GM12872 (cell line): ENCODE measurements at regions not wholly inside any gene's neighbourhood (a gene's known extent, or its start where the extent isn't known, plus 50 kb on each side); places are given as distances from the start of the nearest gene placed in this dataset.

Experiments
- TF ChIP-seq, protein P1 (sequence below): IDR thresholded peaks from 3 replicates; pipeline ENCODE4 v1.5.1; 2011; ENCODE audit warnings: low read depth, mild to moderate bottlenecking, low read length, moderate library complexity; ENCODE audit not compliant: insufficient read depth

DNA sequence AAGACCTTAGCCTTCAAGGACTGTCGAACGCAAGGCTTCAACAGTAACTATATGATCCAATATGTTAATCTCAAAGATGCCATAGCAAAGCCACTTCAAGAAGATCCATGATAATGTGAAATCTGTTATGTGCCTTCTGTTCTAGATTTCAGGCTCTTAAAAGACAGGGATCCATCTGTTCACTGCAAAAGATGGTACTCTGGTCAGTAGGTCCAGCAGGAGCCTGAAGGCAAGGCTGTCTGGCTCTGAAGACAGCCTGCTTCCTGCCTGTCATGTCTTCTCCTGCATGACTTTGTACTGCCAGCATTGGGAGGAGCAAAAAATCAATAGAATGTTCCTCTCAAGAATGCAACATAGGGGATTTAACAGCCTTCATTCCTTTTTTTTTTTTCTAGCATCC, 270.8 kb upstream of the PARD3B start:
- TF ChIP-seq, protein P1, sequence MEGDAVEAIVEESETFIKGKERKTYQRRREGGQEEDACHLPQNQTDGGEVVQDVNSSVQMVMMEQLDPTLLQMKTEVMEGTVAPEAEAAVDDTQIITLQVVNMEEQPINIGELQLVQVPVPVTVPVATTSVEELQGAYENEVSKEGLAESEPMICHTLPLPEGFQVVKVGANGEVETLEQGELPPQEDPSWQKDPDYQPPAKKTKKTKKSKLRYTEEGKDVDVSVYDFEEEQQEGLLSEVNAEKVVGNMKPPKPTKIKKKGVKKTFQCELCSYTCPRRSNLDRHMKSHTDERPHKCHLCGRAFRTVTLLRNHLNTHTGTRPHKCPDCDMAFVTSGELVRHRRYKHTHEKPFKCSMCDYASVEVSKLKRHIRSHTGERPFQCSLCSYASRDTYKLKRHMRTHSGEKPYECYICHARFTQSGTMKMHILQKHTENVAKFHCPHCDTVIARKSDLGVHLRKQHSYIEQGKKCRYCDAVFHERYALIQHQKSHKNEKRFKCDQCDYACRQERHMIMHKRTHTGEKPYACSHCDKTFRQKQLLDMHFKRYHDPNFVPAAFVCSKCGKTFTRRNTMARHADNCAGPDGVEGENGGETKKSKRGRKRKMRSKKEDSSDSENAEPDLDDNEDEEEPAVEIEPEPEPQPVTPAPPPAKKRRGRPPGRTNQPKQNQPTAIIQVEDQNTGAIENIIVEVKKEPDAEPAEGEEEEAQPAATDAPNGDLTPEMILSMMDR: no peak

DNA sequence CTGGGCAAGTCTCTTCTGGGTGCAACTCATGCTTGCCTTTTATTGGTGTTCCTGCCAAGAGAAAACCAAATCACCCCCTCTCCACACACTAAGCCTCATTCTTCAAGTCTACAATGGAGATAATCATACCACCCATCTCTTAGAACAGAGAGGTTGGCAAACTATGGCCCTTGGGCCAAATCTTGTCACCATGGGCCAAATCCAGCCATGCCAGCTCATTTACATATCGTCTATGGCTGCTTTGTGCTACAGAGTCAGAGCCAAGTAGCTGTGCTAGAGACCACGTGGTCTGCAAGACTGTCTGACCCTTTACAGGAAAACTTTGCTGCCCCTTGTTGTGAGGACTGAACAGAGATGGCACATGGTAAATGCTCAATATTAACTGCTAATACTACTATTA, 270.3 kb upstream of the PARD3B start:
- TF ChIP-seq, protein P1: no peak

DNA sequence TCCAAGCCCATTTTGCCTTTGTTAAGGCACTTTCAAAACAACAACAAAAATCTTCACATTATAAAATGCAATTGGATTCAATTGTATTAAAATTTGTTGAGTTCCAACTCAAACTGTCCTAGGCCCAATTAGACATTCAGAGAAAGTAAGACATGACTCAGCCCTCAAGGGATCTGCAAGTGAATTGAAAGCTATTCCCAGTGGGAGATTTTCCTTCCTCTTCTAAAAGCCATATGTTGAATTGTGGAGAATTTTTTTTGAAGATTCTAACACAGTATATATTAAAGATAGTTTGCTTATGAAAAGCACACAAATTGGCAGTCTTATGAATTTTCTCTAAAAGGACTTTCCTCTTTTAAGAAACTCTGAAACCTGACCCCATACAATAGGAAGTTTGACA, 268.0 kb upstream of the PARD3B start:
- TF ChIP-seq, protein P1: no peak

DNA sequence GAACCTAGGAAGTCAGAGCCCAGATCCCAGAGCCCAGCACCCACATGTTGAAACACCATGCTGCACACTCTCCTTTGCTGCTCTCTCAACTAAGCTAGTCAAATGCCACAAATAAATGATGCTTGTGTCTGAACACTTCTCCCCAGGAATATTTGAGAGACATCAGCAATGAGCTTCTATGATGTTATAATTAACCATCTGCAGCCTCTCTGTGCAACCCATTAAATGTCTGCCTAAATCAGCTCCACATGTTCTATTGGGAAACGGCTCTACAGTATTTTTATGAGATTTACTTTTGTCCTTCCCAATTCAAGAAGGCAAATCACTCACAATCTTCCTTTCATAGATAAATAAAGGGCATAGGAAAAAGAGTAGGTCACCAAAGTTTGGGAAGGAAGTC, 266.8 kb upstream of the PARD3B start:
- TF ChIP-seq, protein P1: no peak

DNA sequence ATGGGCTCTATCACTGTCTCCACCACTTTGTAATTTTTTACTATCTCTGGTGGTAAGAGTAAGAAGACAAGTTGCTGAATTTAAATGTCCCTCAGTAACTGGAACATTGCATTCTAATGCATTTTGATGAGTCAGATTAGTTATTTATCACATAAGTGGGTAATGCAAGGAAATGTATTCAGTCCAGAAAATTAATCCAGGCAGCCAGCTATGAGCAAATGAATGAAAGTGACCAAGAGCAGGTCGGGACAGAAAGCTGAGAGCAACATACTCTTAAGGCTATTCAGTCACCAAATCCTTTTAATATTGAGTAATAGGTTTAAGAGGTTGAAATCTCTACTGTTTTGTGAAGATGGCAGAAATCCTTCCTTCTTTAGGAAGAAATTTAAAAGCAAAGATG, 265.5 kb upstream of the PARD3B start:
- TF ChIP-seq, protein P1: no peak

DNA sequence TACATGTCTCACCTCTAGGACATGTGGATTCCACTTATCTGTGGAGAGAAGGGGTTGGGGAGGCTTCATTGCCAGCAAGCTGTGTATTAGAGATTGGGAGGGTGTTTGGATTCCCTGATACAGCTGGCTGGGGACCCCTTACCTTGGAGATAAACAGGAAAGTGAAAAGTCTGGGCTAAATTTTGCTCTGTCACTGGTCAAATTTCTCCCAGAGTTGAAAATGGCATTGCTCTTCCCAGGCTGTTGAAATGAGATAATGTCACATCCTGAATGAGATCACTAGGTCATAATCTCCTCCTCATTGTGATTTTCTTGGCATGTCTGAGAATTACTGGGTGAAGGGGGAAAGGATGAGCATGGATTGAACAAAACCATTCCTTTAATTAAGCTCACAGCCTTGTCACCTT, 265.0 kb upstream of the PARD3B start:
- TF ChIP-seq, protein P1: no peak

DNA sequence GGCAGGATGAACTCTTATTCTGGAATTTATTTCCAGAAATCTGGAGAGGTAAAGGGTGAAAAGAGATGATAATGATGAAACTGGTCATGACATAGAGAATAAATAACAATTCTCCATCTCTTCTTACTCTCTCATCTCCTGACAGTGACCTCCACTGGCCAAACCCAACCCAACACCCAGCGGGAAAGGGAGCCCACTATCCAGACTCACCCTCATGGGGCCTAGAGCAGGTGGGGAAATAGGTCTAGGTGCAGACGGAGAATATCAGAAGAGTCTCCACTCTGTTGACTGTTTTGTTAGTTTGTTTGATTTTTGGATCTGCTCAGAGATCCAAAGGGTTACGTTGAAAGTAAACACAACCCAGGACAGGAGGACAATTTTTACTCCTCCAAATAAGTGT, 263.2 kb upstream of the PARD3B start:
- TF ChIP-seq, protein P1: no peak

DNA sequence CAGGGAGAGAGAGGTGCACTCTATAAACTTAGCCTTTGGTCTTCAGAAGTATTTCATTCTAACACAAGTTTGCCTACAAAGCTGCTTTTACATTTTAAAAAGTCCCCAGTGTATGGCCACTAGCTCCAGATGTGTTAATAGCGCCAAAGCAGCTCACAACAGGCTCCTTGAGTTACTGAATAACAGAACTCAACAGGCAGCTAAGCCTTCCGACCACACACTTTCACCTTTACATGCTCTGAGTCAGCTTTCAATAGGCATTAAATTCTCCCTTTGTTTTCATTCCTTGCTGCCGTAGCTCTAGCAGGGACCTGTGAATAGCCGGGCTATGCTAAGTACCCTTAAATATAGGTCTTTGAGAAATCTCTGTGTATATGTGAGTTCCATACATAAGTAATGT, 262.8 kb upstream of the PARD3B start:
- TF ChIP-seq, protein P1: no peak
